D341Med (cell line): ENCODE measurements at regions not wholly inside any gene's neighbourhood (a gene's known extent, or its start where the extent isn't known, plus 50 kb on each side); places are given as distances from the start of the nearest gene placed in this dataset.
"Not testable (repeated sequence)": the region's sequence is repeated elsewhere in the genome, so short reads cannot be mapped to it uniquely, and the experiment has no call there.

ENCODE experiments used
- DNase-seq: peaks from one replicate; pipeline ENCODE4 v3.0.0; 2012; ENCODE audit warnings: low spot score

GRCh38 chr20:43404878-43405277 lies 52.8 kb upstream of the SRSF6 start:
- DNase-seq, result no peak

- not testable (repeated sequence) for DNase-seq
Measured at GRCh38 chr20:43400882-43401281, 56.8 kb upstream of the SRSF6 start.

- DNase-seq, result no peak
Measured at GRCh38 chr20:43398676-43399324, 58.9 kb upstream of the SRSF6 start.

GRCh38 chr20:43397147-43397546 lies 60.5 kb upstream of the SRSF6 start:
- DNase-seq, result no peak

- DNase-seq, result no peak
Measured at GRCh38 chr20:43393052-43393451, 64.6 kb upstream of the SRSF6 start.

- no peak for DNase-seq
Measured at GRCh38 chr20:43392561-43392960, 65.1 kb upstream of the SRSF6 start.

GRCh38 chr20:43389839-43390626 lies 67.7 kb upstream of the SRSF6 start:
- peak; percentile 53 for DNase-seq

- no peak for DNase-seq
Measured at GRCh38 chr20:43389211-43389610, 68.5 kb upstream of the SRSF6 start.

- DNase-seq, result no peak
Measured at GRCh38 chr20:43388268-43389002, 69.3 kb upstream of the SRSF6 start.

- DNase-seq, result no peak
Measured at GRCh38 chr20:43387737-43388136, 70.0 kb upstream of the SRSF6 start.

GRCh38 chr20:43386878-43387277 lies 70.8 kb upstream of the SRSF6 start:
- no peak for DNase-seq

- no peak for DNase-seq
Measured at GRCh38 chr20:43385914-43386313, 71.8 kb upstream of the SRSF6 start.

GRCh38 chr20:43384101-43384940 lies 73.4 kb upstream of the SRSF6 start:
- no peak for DNase-seq

GRCh38 chr20:43383026-43383795 lies 74.5 kb upstream of the SRSF6 start:
- DNase-seq, result no peak

GRCh38 chr20:43382135-43382534 lies 75.6 kb upstream of the SRSF6 start:
- not testable (repeated sequence) for DNase-seq

- DNase-seq, result not testable (repeated sequence)
Measured at GRCh38 chr20:43381533-43381932, 76.2 kb upstream of the SRSF6 start.

GRCh38 chr20:43379239-43379917 lies 78.3 kb upstream of the SRSF6 start:
- no peak for DNase-seq

GRCh38 chr20:43376831-43377230 lies 80.9 kb upstream of the SRSF6 start:
- DNase-seq, result no peak

GRCh38 chr20:43375591-43375990 lies 82.1 kb upstream of the SRSF6 start:
- no peak for DNase-seq

- DNase-seq, result no peak
Measured at GRCh38 chr20:43372051-43372450, 85.6 kb upstream of the SRSF6 start.

- no peak for DNase-seq
Measured at GRCh38 chr20:43365691-43366090, 92.0 kb upstream of the SRSF6 start.
